NCI-H446 treated with DMSO at 0.1 percent for 48 hours (cell line): ENCODE measurements at regions not wholly inside any gene's neighbourhood (a gene's known extent, or its start where the extent isn't known, plus 50 kb on each side); places are given as distances from the start of the nearest gene placed in this dataset.
"Not testable (repeated sequence)": the region's sequence is repeated elsewhere in the genome, so short reads cannot be mapped to it uniquely, and the experiment has no call there.

ENCODE experiments used
- DNase-seq: peaks from one replicate; lab custom pipeline; 2025; lab: John Stamatoyannopoulos, UW

- DNase-seq = no peak
Measured at GRCh38 chr2:83874712-83875430, 584.2 kb downstream of the SUCLG1 start.

DNA sequence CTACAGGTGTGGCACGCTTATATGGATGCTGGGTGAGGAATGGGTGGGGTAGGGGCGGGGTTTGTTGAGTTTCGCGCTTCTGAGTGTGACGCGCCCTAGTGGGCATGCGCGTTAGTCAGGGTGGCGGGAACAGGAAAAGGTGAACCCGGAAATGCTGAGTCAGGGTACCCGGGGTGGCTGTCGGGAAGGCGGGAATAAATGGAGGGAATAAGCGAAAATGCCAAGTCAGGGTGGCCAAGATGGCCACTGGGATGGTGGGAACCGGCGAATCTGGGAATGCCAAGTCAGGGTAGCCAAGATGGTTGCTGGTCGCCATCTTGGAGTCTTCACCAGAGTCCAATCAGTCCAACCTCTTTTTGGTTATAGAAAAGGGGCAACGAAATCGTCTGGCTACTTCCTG, 585.0 kb downstream of the SUCLG1 start:
- DNase-seq = no peak

GRCh38 chr2:83873110-83873509, 586.0 kb downstream of the SUCLG1 start:
- no peak for DNase-seq

DNA sequence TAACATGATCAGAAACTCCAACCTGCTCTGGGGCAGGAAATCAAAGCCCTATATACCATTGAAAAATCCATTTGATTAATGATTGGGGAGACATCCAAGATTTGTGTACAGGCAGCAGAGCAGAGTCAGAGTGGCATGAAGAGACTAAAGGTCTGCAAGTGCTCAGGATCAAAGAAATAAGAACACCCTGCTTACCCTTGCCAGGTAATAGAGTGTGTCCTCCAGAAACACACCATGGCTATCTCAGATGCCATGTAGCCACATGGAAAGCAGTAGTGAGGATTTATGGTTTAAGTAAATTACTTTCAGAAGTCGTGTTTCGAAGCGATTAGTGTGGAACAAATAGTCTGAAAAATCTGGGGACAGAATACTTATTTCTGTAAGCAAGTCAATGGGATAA, 592.9 kb downstream of the SUCLG1 start:
- DNase-seq = no peak

DNA sequence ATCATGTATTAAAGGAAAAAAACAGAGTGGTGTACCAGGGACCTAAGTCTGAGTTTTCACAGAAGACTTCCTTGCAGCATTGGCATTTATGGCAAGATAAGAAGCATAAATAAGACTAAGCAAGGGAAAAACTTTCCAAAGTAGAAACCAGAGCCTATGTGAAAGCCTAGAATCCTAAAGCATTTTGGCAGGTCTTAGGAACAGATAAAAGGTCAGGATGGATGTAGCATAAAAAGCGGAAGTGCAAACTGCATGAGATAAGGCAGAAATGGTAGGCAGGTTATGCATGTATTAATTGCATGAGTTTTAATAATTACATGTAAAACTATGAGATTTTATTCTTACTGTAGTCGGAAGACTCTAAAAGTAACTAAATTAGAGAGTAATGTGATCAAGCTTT, 596.5 kb downstream of the SUCLG1 start:
- no peak for DNase-seq

- no peak for DNase-seq
Measured at GRCh38 chr2:83860320-83860719, 598.8 kb downstream of the SUCLG1 start.

DNA sequence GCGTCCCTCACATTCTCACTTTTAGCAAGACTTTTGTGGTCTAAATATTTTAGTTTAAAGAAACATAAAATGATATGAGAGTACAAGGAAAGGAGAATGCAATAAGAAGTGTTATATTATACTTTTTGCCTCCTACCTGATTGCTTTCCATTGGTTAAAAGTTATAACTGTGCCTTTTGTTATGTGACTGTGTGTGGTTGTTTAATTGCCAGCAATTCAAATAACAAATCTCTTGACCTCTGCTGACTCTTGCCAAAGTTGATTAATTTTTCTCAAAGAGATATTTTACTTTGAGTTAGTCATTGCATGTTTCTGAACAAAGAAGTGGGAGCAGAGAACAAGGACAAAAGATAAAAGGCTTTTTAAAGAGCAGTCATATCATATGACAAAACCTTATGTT, 599.5 kb downstream of the SUCLG1 start:
- DNase-seq = no peak

GRCh38 chr2:83851066-83851465, 608.0 kb downstream of the SUCLG1 start:
- no peak for DNase-seq

DNA sequence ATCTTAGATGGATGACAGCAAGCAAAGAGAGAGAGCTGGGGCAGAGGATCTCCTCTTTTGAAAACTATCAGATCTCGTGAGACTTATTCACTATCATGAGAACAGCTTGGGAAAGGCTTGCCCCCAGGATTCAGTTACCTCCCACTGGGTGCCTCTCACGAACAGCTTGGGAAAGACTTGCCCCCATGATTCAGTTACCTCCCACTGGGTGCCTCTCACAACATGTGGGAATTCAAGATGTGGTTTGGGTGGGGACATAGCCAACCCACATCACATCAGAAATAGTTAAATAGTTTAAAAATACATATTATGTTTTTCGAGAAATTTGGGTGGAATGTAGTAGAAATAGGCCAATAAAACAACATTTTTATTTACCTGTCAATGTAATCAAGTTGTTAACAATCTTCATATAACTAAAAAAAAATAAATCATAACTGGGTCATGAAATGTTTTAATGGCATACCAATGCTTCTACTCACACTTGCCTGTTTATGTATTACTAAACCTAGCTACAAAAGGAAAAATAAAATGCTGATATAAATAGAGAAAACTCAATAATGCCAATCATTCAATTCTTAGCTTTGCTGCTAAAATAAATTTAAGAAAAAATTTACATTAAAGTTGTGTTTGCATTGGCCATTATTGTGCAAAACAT, 608.9 kb downstream of the SUCLG1 start:
- DNase-seq = no peak

DNA sequence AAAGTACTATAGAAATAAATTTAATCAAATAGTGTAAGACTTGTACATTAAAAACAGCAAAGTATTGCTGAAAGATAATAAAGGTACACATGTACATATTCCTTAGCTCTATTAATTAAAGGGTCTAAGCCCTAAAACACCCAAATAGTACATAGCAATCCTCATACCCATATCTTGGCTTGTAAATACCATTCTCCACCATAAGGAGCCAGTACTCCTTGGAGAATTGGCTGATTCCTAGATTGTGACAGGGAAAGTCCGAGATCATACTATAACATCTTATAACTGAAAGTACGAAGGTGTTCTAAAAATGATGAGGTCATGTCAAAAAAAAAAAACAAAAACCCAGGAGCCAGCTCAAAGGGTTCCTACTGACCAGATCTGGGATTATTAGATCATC, 614.6 kb downstream of the SUCLG1 start:
- DNase-seq = no peak

- DNase-seq = no peak
Measured at GRCh38 chr2:83842421-83842820, 616.7 kb downstream of the SUCLG1 start.

GRCh38 chr2:83837823-83838222, 621.3 kb downstream of the SUCLG1 start:
- no peak for DNase-seq

DNA sequence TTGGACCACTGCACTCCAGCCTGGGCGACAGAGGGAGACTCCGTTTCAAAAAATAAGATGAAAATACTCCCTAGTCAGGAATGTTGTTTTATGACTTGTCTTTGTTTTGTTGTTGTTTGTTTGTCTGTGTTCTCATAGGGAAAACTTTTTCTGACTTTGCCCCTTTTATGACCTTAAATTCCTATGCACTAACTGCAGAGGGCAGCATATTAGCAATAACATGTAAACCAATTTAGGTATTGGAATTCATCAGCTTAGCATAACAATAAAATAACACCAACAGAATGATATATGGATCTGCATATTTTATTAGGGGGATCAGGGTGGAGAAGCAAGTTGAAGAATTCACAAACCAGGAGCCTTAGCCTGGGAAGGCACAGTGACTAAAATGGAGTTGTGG, 631.5 kb downstream of the SUCLG1 start:
- DNase-seq = no peak

DNA sequence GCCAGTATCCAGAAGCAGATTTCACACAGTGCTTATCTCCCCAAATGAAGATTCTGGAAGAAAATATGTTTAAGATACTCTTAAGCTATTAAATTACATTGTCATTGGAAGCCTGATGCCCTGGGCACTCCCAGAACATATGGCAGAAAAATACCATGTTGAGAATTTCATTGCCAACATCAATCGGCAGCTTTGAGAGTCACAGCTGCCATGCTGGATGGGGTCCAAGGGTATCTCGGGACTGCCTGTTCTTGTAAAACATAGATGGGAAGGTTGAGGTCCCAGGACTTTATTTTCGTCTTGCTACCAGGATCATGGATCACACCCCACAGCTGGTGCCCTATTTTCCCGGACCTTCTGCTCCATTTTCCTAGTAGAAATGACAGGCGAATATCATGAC, 632.5 kb downstream of the SUCLG1 start:
- peak; percentile 83 for DNase-seq

DNA sequence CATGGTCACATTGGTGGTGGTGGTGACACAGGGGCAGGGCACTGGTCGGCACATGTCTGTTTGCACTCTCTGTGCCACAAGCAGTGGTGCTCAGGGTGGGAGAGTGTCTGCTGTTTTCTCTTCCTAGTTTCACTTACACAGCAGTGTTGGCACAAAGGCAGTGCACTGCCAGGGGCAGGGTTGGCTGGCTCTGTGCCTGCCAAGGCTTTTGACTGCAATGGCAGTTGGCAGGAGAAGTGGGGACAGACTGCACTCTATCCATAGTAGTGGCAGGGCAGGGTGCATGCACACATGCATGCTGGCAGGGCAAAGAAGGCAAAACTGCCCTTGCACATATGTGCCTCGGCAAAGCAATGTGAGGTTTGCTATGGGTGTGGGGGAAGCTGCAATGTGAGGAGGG, 635.9 kb downstream of the SUCLG1 start:
- DNase-seq = peak; percentile 59

- DNase-seq = no peak
Measured at GRCh38 chr2:83817511-83817910, 641.6 kb downstream of the SUCLG1 start.

DNA sequence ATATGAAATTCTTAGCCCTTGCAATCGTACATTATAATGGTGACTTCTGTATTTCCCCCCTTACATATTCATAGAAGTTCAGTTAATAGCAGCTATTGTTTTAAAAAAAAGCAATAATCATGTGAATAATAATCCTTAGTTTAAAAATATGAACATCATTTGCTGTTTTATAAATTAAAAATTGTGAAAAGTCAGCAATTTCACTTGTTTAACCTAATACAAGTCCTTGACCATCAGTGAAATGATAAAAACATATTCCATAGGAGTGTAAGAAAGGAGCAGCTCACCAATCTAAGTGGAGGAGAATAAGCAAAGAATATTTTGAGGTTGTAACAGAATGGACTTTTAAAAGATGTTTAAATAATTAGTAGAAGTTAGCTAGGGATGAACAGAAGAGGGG, 650.2 kb downstream of the SUCLG1 start:
- no peak for DNase-seq

- DNase-seq = no peak
Measured at GRCh38 chr2:83802604-83803003, 656.5 kb downstream of the SUCLG1 start.

DNA sequence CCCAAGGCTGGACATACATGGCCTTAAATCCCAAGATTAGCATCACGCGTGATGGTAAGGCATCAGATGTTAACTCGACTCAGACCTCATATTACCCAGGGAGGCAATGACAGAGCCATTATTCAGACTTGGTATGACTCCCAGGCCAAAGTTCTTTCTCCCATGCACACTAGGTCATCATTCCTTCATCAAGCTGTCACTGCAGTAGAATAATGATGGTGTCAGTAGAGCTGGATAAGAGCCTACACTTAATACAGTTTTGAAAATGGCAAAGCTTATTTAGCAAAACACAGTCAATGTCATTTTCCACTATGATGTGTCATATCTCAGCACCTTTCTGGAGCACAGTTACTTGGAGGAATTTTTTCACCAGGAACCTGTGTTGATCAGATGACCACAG, 663.3 kb downstream of the SUCLG1 start:
- DNase-seq = no peak

- not testable (repeated sequence) for DNase-seq
Measured at GRCh38 chr2:83790467-83790866, 668.6 kb downstream of the SUCLG1 start.

DNA sequence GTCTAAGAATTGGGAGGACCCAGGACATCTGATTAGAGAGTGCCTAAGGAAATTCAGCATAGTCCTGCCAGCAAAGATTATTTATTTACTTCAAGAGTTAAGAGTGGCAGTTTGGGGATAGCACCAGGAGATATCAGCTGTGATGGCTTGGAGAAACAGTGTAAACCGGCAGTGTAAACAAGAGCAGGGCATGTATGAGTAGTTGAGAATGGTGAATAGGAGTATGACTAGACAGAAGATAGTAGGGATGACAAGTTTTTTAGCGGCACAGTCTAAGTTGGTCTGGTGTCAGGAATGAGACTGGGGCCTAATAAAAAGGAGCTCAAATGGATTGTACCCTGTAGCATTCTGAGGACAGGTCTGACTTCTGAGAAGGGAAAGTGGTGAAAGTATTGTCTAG, 669.4 kb downstream of the SUCLG1 start:
- not testable (repeated sequence) for DNase-seq

GRCh38 chr2:83788938-83789566, 670.0 kb downstream of the SUCLG1 start:
- not testable (repeated sequence) for DNase-seq

DNA sequence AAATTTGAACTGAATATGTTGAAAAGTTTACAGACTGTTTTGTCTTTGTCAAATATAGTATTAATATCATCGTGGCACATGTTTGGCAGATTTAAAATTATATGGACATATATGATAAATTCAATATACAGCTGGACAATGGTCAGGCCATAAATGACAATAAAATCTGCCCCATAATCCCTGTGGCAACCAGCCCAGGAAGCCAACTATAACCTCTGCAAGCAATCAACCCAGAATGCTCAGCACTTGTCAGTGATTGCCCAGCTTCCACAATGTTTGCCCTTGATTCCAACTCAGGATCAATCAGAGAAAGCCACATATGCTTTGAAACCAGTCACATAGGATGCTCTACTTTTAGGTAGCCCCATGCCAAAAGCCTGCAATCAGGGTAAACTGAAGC, 671.9 kb downstream of the SUCLG1 start:
- DNase-seq = no peak
